ENCODE measurements at regions not wholly inside any gene's neighbourhood (a gene's known extent, or its start where the extent isn't known, plus 50 kb on each side); places are given as distances from the start of the nearest gene placed in this dataset.
"Not testable (repeated sequence)": the region's sequence is repeated elsewhere in the genome, so short reads cannot be mapped to it uniquely, and the experiment has no call there.

- DNase-seq, result no peak
Observed at GRCh38 chr3:21017115-21017852, 733.7 kb downstream of the ZNF385D start.

DNA sequence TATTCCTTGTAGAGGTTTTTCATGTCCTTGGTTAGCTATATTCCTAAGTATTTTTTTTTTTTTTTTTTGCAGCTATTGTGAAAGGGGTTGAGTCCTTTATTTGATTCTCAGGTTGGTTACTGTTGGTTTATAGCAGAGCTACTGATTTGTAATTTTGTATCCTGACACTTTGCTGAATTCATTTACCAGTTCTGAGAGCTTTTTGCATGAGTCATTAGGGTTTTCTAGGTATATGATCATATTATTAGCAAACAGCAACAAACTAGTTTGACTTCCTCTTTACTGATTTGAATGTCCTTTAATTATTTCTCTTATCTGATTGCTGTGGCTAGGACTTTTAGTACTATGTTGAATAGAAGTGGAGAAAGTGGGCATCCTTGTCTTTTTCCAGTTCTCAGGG, 737.4 kb downstream of the ZNF385D start:
- no peak for DNase-seq

GRCh38 chr3:20999661-21000060, 751.3 kb downstream of the ZNF385D start:
- DNase-seq, result no peak

DNA sequence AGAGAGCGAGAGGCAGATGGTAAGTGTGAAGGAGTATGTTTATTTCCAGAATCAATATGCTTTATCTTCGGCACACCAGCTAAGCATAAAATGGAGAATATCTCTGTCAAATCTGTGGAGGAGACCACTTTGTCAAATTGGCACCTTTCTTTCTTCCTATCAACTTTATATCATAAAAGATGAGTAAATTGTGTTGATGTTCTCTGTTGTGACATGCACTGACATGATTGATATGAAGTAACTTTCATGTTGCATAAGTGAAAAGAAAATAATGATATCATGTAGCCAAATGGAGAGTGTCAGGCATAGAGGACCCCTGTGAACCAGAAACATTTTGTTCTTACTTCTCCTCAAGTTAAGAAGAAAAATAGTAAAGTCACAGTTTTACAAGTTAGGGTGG, 753.8 kb downstream of the ZNF385D start:
- no peak for DNase-seq

GRCh38 chr3:20990896-20991295, 760.1 kb downstream of the ZNF385D start:
- DNase-seq, result no peak

DNA sequence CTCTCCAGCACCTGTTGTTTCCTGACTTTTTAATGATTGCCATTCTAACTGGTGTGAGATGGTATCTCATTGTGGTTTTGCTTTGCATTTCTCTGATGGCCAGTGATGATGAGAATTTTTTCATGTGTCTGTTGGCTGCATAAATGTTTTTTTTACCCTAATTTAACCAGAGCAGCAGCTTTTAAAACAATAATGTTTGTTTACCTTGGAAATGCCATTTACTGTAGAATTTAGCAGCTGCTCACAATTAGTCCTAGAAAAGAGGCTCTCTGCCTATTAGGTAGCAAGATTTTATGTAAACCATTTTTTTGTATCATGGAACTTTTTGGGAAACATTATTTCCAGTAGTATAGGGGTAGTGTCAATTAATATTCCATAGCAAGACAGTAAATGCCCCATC, 761.4 kb downstream of the ZNF385D start:
- not testable (repeated sequence) for DNase-seq

DNA sequence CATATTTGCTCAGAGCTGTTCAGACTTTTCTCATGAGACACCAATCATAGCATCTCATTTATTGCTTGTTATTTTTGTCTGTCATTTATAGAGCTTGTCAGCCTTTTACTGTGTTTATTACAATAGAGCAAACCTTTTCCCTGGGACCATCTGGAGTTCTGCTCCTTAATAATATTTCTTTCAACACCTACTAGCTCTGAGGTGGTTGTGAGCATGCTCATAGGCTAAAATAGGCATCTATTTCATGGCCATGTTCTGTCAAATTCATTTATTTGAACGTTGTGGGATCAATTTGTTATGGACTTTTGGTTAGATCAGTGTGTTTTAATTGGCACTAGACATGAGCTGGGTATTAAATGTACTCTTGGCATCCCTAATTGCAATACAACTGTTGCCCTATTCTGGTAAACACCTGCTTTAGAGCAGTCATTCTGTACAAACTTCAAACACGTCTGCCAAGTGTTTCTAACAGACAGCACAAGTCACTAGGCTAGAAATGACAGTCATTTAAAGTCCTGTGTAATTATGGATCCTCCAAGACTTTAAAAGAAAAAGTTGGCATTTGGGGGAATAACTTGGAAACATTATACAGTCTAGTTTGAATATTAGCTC, 766.3 kb downstream of the ZNF385D start:
- DNase-seq, result no peak

DNA sequence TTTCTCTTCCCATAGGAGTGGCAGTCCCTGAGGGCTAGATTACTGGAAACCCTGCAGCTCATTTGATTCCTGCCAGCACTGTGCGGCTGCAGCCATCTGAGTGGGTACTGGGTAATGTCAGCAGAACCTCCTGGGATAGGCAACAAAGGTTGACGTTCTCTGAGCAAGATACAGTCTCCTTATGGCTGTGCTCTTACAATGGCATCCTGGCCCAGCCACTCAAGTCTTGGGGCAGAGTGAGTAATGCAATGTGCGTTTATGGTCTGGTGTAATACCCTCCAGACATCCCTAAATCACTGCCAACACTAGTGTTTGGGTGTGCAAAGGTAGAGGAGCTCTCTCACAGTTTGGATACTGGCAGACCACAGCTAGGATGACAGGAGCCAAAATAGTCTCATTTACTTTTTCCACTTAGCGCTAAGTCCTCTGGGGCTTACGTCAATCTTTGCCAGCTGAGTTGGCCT, 775.8 kb downstream of the ZNF385D start:
- DNase-seq, result no peak

DNA sequence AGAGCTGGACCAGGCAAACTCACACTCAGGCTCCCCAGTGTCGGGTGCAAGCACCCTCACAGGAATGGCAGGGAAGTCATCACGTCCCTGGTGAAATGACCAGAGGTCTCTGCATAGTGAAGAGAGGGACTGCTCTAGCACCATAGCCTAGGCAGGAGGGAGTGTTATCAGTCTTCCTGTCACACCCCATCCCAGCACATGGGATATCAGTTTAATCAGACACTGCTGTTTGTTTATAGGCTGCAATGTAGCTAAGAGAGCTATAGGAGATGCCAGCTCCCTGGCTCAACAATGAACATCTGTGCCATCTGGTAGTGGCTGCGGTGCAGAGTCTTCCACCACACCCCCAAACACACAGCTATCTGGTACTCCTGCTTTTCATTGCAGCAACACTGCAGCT, 776.6 kb downstream of the ZNF385D start:
- no peak for DNase-seq

DNA sequence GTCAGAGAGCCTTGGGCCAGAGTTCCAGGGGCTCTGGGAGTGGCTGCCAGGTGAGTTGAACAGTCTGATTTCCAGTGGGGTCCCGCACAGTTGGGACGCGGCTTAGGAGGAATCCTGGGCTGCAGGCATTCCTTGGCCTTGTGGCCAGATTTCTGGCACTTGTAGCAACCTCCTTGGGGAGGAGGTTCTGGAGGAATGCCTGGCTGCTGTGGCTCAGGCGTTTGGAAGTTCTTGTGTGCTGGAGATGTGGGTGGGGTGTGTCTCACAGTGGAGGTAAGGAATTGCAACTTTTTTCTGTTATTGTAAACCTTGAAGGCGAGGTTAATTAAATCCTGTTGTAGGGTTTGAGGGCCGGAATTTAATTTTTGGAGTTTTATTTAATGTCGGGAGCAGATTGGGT, 780.2 kb downstream of the ZNF385D start:
- not testable (repeated sequence) for DNase-seq

- DNase-seq, result not testable (repeated sequence)
Observed at GRCh38 chr3:20967485-20967884, 781.5 kb upstream of the SGO1 start.

GRCh38 chr3:20958161-20958560, 772.2 kb upstream of the SGO1 start:
- no peak for DNase-seq

DNA sequence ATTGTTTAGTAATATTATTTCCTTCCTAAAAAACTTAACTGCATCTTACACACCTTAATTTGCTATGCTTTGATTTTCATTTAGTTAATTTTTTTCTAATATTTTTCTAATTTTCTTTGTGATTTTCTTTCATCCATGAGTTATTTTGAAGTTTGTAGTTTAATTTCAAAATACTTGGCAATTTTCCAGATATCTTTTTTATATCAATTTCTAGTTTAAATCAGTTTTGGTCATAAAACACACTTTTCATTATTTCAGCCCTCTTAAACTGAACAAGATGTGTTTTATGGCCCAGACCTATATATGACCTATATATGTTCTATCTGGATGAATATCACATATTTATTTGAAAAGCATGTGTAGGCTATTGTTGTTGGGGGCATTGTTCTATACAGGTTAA, 759.9 kb upstream of the SGO1 start:
- DNase-seq, result no peak

- no peak for DNase-seq
Observed at GRCh38 chr3:20935791-20936190, 749.8 kb upstream of the SGO1 start.

GRCh38 chr3:20931834-20932233, 745.8 kb upstream of the SGO1 start:
- DNase-seq, result no peak

- DNase-seq, result no peak
Observed at GRCh38 chr3:20930034-20930433, 744.0 kb upstream of the SGO1 start.

DNA sequence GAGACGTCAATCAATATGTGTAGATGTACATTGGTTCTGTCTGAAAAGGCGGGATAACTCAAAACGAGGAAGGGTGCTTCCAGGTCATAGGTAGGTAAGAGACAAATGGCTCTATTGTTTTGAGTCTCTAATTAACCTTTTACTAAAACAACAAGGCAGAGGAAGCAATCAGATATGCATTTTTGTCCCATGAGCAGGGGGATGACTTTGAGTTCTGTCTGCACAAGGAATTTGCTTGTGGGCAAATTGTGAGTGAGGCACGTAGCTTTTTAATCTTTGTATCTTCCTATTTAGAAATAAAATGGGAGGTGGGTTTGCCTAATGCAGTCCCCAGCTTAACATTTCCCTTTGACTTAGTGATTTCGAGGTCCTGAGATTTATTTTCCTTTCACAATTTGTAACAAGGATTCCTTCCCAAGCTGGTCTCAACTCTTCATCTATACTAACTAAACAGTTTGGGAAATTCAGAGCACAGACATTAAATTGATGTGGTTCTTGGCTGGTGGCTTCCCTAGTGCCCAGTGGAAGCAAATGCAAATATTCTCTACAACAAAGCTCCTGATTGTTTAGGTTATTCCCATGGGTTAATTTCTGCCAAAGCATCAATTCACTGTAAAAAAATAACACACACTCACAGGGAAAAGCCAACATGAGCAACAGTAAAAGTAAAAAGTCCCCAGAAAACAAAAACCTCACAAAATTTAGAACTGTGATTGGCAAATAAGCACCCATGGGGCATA, 738.8 kb upstream of the SGO1 start:
- no peak for DNase-seq

GRCh38 chr3:20921112-20921511, 735.1 kb upstream of the SGO1 start:
- DNase-seq, result not testable (repeated sequence)

DNA sequence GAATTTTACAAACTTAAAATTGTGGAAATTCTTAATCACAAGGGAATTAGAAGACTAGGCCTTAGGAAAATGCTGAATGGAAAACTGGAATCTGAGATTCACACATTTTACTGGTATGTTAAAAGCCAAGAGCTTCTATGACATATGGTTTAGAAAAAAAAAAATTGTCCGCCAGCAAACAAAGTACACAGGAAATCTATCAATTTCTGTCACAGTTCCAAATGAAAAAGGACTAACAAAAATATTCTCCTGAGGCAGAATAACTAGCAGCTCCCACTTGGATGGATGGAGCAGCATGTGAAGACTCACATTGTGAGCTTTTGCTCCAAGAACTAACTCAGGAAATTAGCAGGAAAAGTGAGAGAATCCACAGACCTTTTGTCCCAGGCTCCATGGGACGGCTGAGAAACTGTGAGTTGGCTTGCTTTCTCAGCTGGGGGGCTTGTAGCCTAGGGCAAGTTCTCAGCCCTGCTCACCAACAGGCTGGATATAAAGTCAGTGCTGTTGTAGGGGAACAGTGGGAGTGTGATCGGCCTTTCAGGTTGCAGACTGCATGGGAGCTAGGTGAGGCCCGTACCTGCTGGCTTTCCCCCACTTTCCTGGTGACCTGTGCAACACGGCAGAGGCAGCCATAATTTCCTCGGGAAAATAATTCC, 731.1 kb upstream of the SGO1 start:
- no peak for DNase-seq

- no peak for DNase-seq
Observed at GRCh38 chr3:20914310-20914709, 728.3 kb upstream of the SGO1 start.

- no peak for DNase-seq
Observed at GRCh38 chr3:20912406-20912805, 726.4 kb upstream of the SGO1 start.

- DNase-seq, result no peak
Observed at GRCh38 chr3:20909511-20909910, 723.5 kb upstream of the SGO1 start.

- no peak for DNase-seq
Observed at GRCh38 chr3:20905210-20905805, 719.3 kb upstream of the SGO1 start.
